GM18508 (cell line): ENCODE measurements at regions not wholly inside any gene's neighbourhood (a gene's known extent, or its start where the extent isn't known, plus 50 kb on each side); places are given as distances from the start of the nearest gene placed in this dataset.
"Not testable (repeated sequence)": the region's sequence is repeated elsewhere in the genome, so short reads cannot be mapped to it uniquely, and the experiment has no call there.

Source experiments
- ATAC-seq: cut with Tn5 transposase; IDR thresholded peaks from one replicate; pipeline ENCODE4 v1.9.1; 2021; ENCODE audit warnings: moderate number of reproducible peaks; ENCODE audit not compliant: insufficient read depth, unreplicated experiment

DNA sequence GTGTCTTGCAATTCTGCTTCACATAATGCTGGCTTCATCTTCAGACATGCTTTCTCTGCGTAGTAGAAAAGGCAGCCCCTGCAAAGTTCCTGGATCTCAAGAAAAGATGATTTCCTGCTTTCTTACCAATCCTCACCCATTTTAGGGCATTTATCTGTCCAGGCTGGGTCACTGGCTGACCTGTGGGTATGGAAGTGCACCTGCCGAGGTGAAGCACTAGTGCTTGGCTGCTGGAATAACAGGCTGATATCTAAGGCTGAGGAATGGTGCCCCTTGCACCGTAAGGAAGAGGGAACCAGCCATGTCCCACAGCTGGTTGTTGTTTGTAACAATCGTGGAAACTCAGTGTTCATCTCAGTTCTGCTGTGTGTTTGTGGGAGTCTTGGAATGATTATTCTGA is 138.0 kb upstream of the KLF6 start:
- ATAC-seq: no peak

DNA sequence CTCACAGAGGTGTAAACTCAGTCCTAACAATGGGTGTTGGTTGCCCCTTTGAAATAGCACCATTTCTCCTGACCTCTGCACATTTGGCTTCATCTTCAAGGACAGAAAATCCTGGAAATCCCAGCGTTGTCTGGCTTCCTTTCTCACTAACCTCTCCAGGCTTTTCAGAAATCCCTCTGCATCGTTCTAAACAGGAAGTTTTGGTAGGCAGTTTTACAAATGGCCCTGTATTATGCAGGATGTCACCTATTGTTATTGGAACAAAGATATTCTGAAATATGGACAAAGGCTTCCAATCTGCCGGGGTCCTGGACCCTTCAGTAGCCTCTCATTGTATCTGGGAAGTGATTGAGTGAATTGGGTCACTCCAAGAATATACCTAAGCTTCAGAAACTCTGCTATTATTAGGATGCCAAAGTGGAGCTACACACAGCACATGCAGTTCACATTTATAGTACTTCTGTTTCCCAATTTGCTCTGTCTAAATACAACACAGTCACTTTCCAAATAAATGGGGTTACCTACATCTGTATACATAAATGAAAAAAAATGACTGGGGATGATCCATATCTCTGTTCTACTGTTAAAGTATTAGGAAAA is 134.8 kb upstream of the KLF6 start:
- no peak for ATAC-seq

DNA sequence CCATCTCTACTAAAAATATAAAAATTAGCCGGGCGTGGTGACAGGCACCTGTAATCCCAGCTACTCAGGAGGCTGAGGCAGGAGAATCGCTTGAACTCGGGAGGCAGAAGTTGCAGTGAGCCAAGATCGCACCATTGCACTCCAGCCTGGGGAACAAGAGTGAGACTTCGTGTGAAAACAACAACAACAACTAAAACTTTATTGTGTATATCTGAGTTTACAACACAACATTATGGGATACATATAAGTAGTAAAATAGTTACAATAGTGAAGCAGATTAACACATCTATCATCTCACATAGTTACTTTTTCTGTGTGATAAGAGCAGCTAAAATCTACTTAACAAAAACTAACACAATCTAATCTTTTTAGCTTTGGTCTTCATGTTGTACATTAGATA is 132.4 kb upstream of the KLF6 start:
- ATAC-seq: not testable (repeated sequence)

DNA sequence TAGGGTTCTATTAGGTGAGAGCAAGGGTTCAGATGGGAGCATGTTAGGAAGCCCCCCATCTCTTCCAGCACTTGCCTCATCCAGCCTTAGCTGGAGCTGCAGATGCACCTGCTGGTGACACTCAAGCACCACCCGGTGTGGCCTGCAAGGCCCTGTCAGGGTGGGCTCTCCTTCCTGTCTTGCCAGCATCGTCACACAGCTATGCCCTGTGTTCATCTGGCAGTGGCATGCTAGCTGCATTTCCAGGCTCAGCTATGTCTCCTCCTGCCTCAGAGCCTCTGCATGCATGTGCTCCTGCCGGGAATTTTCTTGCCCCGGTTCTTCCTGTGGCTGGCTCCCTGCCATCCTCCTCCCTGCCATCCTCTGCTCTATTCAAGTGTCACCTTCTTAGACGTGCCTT is 129.7 kb upstream of the KLF6 start:
- ATAC-seq: no peak

DNA sequence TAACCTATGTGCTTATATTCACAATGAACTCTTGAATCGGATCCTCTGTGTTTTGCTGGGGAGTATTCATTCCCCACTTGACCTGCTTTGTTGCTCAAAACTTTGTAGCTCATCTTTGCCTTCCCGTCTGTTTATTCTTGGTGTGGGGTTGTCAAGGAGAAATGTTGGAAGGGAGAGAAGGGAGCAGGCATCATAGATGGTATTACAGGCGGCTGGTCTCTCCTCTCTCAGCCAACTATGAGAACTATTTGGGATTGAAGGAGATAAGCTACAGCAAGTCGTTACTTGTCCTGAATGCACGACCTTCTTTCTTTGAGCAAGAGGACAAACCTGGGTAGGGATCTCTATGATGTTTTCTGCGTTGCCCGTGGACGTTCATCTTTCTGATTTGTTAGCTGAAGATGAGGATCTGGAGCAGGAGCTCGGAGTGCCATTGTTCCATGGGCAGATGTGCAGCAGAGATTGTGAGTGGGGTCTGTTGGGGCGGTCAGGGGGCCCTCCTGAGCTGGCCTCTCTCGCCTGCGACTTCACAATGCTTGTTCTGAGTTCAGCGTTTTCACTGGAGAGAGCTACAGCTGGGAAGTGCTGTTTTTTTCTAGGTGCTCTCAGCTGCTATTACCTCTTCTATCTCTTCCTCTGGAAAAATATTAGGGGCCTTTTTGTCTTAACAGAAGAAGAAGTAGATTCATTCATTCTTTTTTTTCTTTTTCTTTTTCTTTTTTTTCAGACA is 126.9 kb upstream of the KLF6 start:
- ATAC-seq: no peak

DNA sequence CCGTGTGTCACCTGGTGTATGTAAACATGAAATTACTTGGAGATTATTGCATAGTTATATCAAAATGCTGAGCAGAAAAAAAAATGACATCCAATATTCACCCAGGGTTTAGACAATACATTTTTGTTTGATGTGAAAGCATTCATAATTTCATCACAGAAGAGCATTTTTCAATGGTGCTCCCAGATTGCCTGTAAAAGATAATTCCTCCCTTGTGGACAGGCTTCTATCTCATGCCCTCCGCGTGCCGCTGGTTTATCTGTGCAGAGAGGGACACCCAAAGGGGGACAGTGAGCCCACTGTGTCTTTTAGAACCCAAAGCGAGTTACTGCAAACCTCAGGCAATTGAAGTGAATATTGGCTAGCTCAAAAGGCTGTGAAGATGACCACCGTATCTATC is 126.2 kb upstream of the KLF6 start:
- no peak for ATAC-seq

DNA sequence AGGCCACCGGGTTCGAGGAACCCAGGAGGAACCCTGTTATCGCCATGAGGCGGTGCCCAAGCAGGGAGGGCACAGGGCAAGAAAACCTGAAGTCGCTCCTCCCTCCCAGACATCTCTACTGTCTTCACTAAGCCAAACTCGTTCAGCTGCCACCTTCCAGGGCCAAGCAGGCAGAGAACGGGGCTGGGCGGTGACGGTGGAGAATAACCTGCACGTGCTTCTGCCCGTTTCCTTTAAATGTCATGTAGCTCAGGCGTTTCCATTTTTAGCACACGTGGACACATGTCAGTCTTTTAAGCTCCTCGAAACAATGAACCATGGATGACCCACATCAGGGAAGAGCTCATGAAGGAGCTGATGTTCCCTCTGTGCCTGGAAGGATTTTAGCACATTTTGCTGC is 124.3 kb upstream of the KLF6 start:
- ATAC-seq: no peak

DNA sequence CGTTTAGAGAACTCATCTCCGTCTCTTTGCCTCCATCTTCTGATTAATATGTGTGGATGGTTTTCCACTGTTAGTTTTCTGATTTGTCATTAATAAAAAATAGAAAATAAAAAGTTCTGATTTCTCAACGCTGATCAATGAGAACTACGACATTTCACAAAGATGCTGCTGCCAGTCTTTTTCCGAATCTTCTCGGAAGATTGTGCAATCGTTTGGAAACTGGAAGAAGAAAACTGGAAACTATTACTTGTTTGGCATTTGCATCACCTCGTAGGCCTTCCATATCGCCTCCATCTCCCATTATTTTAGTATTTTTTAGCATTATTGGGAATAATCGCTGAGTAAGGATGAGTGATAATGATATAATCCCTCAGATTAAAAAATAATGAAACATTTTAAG is 123.2 kb upstream of the KLF6 start:
- ATAC-seq: no peak

DNA sequence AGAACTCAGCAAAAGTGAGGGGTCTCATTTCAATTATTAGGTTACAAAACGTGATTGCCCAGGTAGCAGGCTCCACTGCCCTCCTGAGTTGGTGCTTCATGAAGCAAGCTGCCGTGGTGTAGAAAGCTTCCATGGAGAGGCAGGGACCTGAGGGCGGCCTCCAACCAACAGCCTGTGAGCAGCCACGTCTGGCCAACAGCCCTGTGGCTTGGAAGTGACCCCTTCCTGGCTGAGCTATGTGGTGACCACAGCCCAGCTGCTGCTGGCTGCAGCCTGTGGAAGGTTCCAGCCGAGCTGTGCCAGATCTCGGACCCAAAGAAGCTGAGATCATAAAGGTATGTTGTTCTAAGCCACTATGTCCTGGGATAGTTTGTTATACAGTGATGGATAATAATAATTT is 122.5 kb upstream of the KLF6 start:
- no peak for ATAC-seq

DNA sequence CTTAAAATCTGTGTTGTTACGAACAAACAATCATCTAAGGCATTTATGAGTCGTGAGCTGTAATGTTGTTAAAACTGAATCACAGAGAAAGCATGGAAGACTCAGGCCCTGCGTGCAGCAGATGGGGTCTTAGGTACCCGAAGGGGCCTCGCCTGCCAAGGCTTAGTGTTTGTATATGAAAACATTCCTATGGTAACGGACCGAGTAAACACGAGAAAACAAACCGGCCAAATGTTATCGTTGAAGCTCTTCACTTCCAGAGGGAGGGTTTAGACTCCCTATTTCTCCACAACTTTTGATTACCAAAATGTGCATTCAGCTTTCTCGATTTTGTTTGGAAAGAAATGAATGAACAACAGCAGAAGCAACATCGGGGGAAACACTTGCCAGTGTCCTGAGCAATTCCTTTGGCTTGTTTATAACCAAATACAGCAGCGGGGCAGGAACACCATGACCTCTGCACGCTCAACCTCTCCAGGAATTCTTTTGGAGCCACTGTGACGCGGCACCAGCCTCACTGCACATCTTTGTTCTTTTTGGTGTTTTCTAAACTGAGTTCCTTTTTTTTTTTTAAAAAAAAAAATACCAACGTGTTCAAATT is 121.6 kb upstream of the KLF6 start:
- no peak for ATAC-seq

DNA sequence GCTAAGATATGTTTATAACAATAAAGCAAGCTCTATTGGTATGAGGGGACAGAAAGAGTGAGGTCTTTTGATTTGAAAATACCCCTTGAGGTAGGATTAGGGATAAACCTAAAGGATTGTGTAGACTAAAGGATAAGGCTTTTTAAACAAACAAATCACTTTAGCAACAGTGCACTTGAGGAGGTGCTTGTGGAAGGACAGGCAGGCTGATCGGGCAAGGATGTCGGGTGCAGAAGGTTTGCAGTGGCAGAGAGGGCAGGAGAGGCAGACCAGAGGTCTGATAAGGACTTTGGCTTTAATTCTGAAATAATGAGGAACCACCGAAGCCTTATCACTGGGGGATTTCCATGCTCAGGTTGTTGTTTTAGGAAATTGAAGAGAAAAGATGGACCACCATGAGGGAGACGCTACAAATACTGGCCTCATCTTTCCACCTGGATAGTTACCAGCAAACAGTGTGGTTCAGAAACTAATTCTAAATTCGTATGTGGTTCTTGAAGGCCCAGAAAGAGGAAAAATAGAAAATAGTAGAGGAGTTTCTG is 119.5 kb upstream of the KLF6 start:
- no peak for ATAC-seq

DNA sequence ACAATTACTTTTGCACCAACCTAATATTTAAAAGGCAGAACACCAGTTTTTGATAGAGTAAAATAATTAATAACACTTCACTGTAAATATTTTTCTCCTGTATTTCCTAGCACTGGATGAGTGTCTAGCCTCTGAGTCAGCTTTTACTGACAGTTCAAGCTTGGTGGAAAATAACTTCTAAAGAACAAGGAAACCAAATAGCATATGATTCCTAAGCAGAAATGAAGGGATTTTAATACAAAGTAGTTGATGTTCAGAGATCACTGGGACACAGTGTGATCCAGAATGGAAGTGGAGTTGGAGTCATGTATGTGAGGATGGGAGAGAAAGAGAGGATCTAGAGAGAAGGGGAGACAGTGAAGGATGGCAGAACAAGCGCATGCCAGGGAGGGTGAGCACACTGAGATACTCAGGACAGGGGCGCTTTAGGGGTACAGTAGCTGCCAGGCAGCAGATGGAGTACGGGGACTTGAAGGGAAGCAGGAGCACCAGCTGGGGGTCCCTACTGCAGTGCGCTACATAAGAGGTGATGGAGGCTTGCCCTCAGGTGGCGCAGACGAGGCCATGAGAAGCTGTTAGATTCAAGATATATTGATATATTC is 117.9 kb upstream of the KLF6 start:
- ATAC-seq: peak; percentile 20

DNA sequence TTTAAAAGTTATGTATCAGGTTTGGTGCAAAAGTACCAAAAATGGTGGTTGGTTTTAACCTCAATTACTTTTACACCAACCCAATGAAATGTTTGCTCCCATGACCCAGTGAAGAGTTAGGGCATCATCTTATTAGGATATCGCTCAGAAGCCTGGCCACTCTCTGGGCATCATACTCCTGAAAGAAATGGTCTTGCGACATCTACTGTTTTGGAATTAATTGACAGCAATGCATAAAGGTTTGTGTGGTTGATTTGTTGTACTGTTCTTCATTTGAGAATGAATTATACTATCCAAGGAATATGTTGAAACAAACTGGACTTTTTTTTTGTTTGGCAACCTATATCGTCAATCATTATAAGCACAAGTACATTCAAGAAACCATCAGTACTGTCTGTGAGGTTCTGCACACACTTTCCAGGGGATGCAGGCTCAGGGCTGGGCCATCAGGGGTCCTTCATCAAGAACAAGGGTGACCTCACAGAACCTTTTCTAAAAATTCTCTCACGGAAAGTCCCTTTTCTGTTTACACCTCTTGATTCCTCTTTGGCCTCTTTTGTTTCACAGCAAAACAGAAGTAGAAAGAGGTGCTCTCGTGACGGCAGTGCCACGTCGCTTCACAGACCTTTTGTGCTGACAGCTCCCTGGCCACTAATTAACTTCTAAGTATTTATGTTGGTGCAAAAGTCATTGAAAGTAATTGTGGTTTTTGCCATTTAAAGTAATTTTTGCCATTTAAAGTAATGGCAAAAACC is 117.2 kb upstream of the KLF6 start:
- ATAC-seq: peak; percentile 87

DNA sequence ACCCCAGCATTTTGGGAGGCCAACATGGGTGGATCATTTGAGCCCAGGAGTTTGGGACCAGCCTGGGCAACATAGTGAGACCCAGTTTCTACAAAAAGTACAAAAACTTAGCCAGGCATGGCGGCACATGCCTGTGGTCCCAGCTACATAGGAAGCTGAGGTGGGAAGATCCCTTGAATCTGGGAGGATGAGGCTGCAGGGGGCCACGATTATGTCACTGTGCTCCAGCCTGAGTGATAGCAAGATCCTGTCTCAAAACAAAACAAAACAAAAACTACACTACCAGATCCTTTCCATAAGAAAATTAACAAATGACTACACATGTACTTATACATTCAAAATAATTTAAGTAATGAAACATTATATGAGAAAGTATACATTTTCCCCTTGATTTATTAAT is 116.4 kb upstream of the KLF6 start:
- no peak for ATAC-seq

DNA sequence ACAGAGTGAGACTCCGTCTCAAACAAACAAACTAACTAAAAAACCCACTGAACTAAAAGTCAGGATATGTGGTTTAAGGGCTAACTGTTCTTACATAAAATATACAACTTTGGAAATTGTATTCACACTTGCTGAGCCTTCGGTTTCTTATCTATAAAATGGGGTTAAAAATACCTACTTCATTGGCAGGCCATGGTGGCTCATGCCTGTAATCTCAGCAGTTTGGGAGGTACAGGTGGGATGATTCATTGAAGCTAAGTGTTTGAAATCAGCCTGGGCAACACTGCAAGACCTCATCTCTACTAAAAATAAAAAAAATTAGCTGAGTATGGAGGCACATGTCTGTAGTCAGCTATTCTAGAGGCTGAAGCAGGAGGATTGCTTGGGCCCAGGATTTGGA is 115.4 kb upstream of the KLF6 start:
- no peak for ATAC-seq

DNA sequence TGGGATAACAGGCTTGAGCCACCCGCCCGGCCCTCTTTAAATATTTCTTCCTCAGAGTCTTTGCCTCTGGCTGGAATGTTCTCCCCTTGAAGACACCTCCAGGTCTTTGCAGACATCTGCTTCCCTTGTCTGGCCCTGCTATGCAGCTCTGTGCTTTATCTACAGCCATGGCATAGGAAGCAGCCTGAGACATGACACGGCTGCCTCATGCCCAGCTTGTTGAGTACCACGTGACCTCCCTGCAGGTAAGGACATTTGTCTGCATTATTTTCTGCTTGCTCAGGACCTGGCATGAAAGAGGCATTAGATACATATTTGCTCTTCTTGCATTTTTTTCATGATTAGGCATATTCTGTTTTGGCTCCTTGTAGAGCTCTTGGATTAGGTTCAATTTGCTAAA is 113.8 kb upstream of the KLF6 start:
- no peak for ATAC-seq

DNA sequence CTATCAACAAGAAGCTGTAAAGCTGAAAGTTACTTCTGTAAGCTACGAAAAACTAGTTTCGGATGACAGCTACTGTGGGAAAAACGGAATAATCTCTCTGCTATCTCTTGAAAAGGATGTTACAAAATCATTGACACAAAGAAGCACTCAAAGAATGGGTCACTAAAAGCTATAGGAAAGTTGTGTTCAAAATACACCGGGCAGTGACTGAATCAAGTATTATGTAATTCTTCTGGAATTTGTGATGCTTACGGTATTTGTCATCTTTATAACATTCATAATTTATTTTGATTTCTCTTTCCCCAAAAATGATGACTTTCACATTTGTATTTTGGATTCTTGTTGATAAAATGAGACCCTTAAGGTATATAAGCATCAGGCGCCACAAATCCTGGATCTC is 112.1 kb upstream of the KLF6 start:
- ATAC-seq: no peak

DNA sequence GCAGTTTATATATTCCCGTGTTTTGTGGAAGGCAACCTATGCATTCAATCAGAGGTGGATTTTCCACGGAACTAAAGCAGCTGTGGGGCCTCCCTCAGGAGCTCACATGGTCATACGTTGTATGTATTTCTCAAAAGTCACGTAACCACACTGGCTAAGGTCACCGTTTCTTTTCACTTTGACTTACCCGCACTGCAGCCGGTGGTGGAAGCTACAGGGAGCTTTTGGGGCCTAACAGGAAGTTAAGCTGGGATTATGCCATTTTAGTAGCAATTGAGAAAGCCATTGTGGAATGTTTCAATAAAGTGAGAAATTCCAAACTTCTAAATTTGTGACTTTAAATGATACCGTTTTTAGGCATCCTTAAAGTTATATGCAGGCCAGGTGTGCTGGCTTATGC is 111.2 kb upstream of the KLF6 start:
- no peak for ATAC-seq

DNA sequence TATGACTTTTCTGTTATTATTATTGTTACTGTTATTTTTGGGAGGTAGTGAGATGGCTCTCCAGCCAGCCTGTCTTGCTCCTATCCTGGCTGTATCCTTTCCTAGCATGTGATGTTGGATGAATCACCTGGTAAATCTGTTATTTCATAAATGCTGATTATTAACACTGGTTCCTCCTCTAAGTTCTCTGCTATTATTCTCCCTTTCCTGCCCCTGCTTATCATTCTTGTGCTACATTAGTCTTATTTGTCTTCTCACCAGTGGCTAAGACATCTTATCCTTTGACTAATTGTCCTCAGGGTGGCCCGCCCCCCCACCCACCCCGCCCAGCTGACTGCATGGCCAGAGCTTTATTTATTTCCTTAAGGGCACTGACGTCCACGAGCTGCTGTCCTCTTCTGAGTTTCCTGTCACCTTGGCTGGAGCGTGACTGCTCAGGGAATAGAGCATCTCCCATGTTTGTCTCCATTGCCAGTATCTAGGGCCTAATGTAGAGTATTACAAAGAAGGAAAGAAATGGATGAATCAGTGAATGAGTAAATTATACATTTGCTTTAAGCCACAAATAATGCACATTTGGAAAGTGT is 110.1 kb upstream of the KLF6 start:
- no peak for ATAC-seq

DNA sequence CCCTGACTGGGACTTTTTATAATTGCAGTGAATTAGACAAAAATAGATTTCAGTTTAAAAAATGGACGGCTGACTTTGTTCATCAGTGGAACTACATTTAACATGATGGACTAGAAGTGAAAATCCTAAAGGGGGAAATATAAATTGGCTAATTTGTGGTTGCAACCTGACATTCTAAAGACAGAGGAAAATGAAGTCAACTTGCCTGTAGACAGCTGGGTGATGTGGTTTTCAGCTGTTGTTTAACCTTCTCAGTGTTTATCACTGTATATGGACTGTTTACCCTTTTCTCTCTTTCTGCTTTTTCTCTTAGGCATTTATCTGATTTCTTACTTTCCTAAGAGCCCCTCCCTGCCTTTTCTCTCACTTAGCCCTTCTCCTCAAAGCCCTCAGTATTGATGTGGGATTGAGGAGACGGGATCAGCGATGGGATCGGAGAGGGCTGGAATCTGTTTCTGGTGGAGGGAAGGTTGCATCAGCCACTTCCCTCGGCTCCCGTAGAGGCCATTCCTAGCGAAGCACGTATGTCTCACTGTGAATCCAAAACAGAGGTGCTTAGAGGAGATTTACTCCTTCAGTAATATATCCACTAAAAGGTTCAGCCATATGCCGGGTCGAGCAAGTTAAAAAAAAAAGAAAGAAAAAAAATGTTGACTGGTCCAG is 109.0 kb upstream of the KLF6 start:
- no peak for ATAC-seq
